ENCODE measurements at regions not wholly inside any gene's neighbourhood (a gene's known extent, or its start where the extent isn't known, plus 50 kb on each side); places are given as distances from the start of the nearest gene placed in this dataset.

GRCh38 chr4:11264841-11265240, 163.9 kb downstream of the HS3ST1 start:
- DNase-seq: no peak

- no peak for DNase-seq
Measured at GRCh38 chr4:11264346-11264745, 164.3 kb downstream of the HS3ST1 start.

- DNase-seq: no peak
Measured at GRCh38 chr4:11263208-11263607, 165.5 kb downstream of the HS3ST1 start.

- DNase-seq: no peak
Measured at GRCh38 chr4:11261066-11261850, 167.4 kb downstream of the HS3ST1 start.

DNA sequence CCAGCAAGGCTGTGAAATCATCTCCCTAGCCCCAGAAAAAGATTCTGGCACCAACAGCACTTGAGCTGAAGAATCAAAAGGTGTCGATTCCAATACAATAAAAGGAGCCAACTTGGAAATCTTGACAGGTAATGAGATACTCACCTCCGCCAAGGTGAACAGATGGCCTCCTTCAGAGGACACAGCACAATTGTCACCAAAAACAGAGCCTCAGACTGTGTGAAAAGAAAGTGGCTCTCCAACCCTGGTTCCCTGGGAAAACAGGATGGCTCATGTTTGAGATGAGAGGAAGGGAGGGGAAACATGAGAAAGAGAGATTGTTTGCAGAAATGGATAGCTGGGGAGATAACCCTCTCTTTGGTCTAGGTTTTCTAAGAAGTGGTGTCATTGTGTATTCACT, 168.9 kb downstream of the HS3ST1 start:
- no peak for DNase-seq

DNA sequence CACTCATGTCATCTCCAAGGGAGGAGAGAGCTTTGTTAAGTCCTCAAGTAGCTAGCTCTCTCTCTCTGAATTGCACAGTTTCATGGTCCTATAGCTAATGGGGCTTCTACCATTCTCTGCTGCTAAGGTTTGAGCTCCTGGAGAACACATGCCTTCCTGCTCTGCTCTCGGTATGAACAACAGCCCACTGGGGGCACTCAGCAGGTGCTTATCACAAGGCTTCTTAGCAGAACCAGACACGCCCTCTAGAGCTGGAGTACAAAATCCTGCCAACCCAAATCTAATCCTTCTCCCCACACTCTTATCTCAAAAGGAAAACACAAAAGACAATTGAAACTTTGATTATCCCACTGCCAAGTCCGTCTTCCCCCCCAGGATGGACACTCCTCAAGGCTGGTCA, 176.5 kb downstream of the HS3ST1 start:
- no peak for DNase-seq

- DNase-seq: no peak
Measured at GRCh38 chr4:11250510-11250909, 178.2 kb downstream of the HS3ST1 start.

DNA sequence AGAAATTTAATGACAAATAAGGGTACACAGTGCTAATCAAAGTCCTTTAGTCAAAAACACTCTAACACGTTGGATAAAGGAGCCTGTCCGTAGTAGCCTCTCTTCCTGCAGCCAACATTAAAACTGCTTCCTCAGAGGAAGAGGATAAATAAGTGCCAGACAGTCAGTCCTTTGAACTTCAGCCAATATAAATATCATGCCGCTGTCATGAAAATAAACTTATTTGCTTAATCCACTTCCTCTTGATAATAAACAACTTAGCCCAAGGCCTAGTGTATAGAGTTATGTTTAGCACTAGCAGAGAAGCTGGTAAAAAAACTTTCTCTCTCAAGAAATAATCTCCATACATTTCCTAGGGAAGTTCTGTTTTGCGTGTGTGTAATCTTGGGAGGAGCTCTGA, 196.7 kb downstream of the HS3ST1 start:
- no peak for DNase-seq

- DNase-seq: no peak
Measured at GRCh38 chr4:11230866-11231265, 197.8 kb downstream of the HS3ST1 start.

DNA sequence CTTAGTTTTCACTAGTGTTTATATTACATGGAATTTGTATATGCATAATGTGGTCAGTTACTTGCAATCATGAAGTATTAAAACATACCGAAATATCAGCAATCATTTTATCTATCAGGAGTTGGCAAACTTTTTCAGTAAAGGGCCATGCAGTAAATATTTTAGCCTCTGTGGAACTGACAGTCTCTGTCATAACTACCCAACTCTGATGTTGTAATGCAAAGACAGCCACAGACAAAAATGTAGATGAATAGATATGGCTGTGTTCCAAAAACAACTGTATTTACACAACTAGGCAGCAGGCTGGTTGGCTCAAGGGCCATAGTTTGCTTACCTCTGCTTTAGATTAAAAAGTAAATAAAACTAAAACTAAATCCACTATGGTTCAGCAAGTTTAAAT, 200.2 kb downstream of the HS3ST1 start:
- DNase-seq: no peak

DNA sequence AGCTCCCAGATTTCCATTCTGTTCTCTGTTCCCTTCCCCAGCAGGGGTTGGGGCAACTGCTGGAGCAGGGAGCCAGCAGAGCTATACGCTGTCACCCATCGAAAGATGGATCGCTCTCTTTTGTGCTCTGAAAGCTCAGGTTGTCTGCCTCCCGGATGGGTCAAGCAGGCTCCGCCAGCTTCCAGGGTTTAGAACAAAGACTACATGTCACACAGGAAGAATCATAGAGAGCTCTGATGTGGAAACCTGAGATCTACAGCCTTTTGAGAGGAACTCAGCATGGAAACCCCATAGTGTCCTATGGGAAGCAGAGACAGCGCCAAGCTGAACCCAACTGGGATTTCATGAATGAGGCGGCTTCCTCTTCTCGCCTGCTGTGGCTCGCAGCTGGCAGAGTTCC, 205.4 kb downstream of the HS3ST1 start:
- DNase-seq: no peak

DNA sequence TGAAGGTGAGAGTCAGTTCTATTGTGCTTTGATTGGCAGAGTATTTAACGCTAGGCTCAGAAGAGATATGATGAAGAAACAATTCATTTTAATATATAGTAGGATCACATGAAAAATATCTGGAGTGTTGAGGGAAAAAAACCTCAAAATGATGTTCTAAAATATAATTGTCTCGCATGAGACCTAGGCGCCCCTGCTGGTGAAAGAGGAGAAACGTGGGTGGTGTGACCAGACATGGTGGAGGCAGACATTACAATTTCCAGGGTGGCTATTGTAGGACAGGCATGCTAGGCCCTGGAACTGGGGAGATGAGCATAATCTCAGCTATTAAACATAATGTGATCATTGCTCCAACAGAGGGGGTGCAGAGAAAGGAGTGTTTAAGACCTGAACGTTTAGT, 210.0 kb downstream of the HS3ST1 start:
- DNase-seq: no peak

GRCh38 chr4:11216520-11216919, 212.2 kb downstream of the HS3ST1 start:
- DNase-seq: no peak

DNA sequence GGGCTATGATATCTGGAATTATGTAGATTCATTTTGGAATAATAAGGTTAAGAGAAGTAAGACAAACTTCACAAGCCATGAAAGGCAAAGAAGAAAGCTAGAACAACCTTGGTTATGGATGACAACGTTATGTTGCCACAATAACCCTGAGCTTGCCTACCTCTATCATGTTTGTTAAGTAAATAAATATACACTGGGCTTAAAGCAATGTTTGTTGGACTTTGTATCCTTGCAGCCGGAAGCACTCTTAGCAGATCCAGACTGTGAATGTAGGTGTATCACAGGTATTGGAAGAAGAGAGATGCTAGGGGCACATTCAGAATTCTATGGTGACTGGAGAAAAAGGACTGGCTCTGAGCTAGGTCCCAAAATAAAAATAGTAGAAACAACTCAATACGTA, 214.4 kb downstream of the HS3ST1 start:
- no peak for DNase-seq

DNA sequence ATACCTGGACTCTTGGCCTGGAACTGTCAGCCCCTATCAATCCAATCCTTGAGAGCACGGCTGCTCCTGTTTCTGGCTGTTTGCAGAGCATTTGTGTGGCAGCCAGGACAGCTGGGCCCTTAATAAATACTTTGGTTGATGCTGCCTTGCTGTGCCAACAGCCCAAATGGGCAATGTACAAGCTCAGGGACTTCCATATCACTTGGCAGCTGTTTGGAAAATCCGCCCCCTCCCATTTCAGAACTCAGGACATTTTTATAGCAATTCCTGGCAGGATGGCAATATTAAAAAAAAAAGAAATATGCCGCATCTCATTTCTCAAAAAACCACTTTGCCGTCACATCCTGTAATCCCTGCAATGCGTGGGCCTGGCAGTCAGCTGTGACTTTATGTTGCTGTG, 218.9 kb downstream of the HS3ST1 start:
- no peak for DNase-seq

- no peak for DNase-seq
Measured at GRCh38 chr4:11201256-11201655, 227.4 kb downstream of the HS3ST1 start.

GRCh38 chr4:11198516-11199305, 230.0 kb downstream of the HS3ST1 start:
- no peak for DNase-seq

DNA sequence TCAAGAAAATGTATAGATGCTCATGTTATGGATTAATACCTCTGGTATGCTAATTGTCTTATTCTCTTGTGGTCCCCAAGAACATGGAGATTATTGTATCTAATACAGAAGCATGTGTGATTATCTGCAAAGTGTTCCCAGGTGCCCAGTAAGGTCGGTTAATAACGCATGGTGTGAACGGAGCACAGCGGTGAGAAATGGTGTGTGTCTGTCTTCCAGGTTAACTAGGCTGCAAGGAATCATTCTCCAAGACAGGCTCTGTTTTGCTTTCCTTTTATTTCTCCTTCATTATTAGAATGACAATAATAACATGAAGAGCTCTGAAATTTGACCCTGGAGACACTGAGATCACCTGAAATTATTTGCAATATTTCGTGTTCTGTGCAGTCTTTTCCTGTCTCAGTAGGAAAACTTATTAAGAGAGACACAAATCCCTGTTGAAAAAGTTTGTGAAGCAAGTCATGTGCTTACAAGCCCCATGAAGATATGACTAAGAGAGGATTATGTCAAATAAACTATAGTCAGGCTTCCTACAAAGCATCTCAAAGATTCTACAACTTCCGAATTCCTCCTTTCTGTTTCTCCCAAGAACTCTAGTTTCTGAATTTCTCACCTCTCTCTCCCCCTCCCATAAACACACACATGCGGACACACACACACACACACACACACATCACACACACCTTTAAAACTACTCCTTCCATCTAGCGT, 230.9 kb downstream of the HS3ST1 start:
- no peak for DNase-seq

DNA sequence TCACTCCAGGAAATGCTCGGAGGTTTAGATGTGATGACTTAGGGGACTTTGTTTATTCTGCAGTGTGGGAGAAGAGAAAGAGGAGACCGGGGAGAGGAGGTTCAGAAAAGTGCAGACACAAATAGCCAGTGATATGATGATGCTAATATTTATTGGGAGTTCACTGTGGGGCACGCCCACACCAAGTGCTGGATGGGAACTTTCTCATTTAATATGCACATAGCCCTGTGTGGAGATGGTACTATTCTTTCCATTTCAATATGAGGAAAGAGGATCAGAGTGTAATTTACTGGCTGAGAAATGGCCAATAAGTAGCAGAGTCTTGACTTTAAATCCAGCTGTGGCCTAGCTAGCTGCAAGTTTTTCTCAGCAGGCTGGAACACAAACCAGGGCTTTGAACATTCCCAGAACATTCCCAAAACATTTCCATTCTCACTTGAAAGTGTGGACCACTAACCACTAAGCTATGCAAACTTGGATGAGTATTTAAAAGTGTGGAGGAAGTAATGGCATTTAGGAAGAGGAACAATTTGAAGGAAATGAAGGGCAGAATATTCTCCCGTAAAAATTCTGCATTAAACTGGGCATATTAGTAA, 231.7 kb downstream of the HS3ST1 start:
- no peak for DNase-seq

- no peak for DNase-seq
Measured at GRCh38 chr4:11194431-11194830, 234.3 kb downstream of the HS3ST1 start.

DNA sequence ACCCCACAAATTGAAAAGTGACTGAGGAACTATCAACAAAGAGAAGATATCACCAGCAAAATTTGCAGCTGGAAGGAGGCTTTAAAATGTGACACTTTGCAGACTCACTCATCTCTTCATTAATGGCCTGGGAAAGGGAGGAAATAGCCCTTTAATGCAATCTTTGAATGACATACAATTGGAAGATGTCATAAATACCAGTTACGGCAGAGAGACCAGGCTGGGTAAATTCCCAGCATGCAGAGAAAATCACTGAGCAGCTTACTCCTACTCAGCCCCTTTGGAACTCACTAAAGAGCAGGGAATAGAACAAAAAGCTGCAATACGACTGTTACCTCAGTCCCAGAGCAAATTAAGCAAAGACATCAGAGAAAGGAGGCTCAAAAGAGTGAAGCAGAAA, 238.9 kb downstream of the HS3ST1 start:
- no peak for DNase-seq

DNA sequence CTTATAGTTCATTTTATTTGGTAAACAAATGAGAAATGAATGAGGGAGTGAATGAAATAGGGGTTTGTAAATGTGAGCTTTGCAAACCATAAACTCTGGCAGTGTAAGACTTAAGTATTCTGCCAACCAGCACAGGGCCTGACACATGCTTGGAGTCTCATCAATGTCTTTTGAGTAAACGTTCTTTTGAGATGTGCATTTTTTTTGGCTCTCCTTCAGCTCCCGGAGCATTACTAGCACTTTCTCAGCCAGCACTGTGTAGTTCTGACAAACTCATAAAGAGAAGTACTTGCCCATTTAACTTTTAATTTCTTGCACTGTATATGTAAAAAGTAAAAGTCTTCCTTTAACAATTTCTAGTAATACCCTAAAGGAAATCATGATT, 245.3 kb downstream of the HS3ST1 start:
- no peak for DNase-seq

GRCh38 chr4:11182586-11183355, 245.9 kb downstream of the HS3ST1 start:
- no peak for DNase-seq
